Stimulated activated CD8-positive, alpha-beta memory T cell treated with anti-CD3 and anti-CD28 coated beads, Interleukin-2, amount 100 ng/mL, for 1 hour (primary cell): ENCODE measurements at regions not wholly inside any gene's neighbourhood (a gene's known extent, or its start where the extent isn't known, plus 50 kb on each side); places are given as distances from the start of the nearest gene placed in this dataset.

Source experiments
- DNase-seq, 2 donors: peaks; one replicate each; pipeline ENCODE4 v3.0.0-alpha.2; 2020; ENCODE audit warnings: low read depth in 2 of 2

GRCh38 chr11:15901790-15902189 is 454.6 kb downstream of the SOX6 start:
- no peak for DNase-seq

GRCh38 chr11:15903246-15903645 is 453.1 kb downstream of the SOX6 start:
- DNase-seq = no peak

GRCh38 chr11:15905366-15906104 is 450.8 kb downstream of the SOX6 start:
- no peak for DNase-seq

- no peak for DNase-seq
Observed at GRCh38 chr11:15906481-15907035, 449.8 kb downstream of the SOX6 start.

- no peak for DNase-seq
Observed at GRCh38 chr11:15907806-15908205, 448.5 kb downstream of the SOX6 start.

- DNase-seq = no peak
Observed at GRCh38 chr11:15909937-15910598, 446.3 kb downstream of the SOX6 start.

- no peak for DNase-seq
Observed at GRCh38 chr11:15910761-15911160, 445.6 kb downstream of the SOX6 start.

- DNase-seq = no peak
Observed at GRCh38 chr11:15911377-15912044, 444.8 kb downstream of the SOX6 start.

- no peak for DNase-seq
Observed at GRCh38 chr11:15912291-15912690, 444.1 kb downstream of the SOX6 start.

GRCh38 chr11:15912825-15913224 is 443.5 kb downstream of the SOX6 start:
- no peak for DNase-seq

GRCh38 chr11:15913261-15913660 is 443.1 kb downstream of the SOX6 start:
- no peak for DNase-seq
